NT2/D1 (cell line): ENCODE measurements at regions not wholly inside any gene's neighbourhood (a gene's known extent, or its start where the extent isn't known, plus 50 kb on each side); places are given as distances from the start of the nearest gene placed in this dataset.

Experiments used
- YY1 ChIP-seq: IDR thresholded peaks from 2 replicates; pipeline ENCODE4 v1.6.1; 2011; ENCODE audit not compliant: insufficient read length, insufficient read depth
- ZNF274 ChIP-seq: IDR thresholded peaks from 2 replicates; pipeline ENCODE4 v1.6.1; 2011; ENCODE audit warnings: mild to moderate bottlenecking, low read depth, low read length

GRCh38 chr21:16585896-16586295 lies 856.1 kb downstream of the USP25 start:
- no peak for TF ChIP-seq ZNF274
- no peak for TF ChIP-seq YY1
